HEK293 (cell line): ENCODE measurements at regions not wholly inside any gene's neighbourhood (a gene's known extent, or its start where the extent isn't known, plus 50 kb on each side); places are given as distances from the start of the nearest gene placed in this dataset.

ENCODE experiments used
- CTCF ChIA-PET: fragments of 350-600 bp; formaldehyde crosslinking; extraction: SDS; loops from one replicate; lab custom pipeline; 2021; ENCODE audit warnings: antibody characterized with exemption; lab: Yijun Ruan, JAX
- POLR2A ChIA-PET: fragments of 300-600 bp; formaldehyde crosslinking; extraction: SDS; loops from one replicate; lab custom pipeline; 2020; ENCODE audit warnings: antibody characterized with exemption, inconsistent platforms; lab: Yijun Ruan, JAX
- H3K27ac ChIP-seq: fragments of 200-500 bp; sonication (Bioruptor generic); 2 replicates; pipeline ENCODE4 v1.5.1; 2014; ENCODE audit warnings: low read depth, low read length, control low read depth, inconsistent platforms; ENCODE audit errors: extremely low read depth
- H3K36me3 ChIP-seq, 2 experiments: fragments of 200-500 bp in 1 of 2; sonication (Bioruptor generic) in 1 of 2; 1 replicate in 1 of 2; 2 replicates in 1 of 2; pipeline ENCODE4 v1.5.1; 2014 to 2017; ENCODE audit warnings: inconsistent platforms in 2 of 2, low read length in 2 of 2; ENCODE audit not compliant: control insufficient read depth in 2 of 2, insufficient read depth in 1 of 2
- H3K4me1 ChIP-seq: fragments of 200-500 bp; sonication (Bioruptor generic); 2 replicates; pipeline ENCODE4 v1.5.1; 2014; ENCODE audit warnings: mild to moderate bottlenecking, low read length, inconsistent platforms; ENCODE audit not compliant: control insufficient read depth, insufficient read depth
- H3K4me3 ChIP-seq: 2 replicates; pipeline ENCODE4 v1.5.1; 2011; ENCODE audit warnings: low read depth, mild to moderate bottlenecking, control low read depth, low read length, moderate library complexity
- H3K9me3 ChIP-seq: fragments of 200-500 bp; sonication (Bioruptor generic); 2 replicates; pipeline ENCODE4 v1.5.1; 2014; ENCODE audit warnings: low read depth, low read length, inconsistent platforms; ENCODE audit not compliant: control insufficient read depth, insufficient read depth
- BCL11B ChIP-seq: fragments of 450-650 bp; formaldehyde crosslinking; IDR thresholded peaks from 2 replicates; pipeline ENCODE4 v1.5.1; 2016; ENCODE audit warnings: low read depth, missing biosample characterization, missing genetic modification characterization
- HOXA7 ChIP-seq: sonication (generic); formaldehyde crosslinking; IDR thresholded peaks from 2 replicates; pipeline ENCODE4 v1.8.1; 2022; ENCODE audit warnings: missing genetic modification reagents, borderline replicate concordance
- ZBTB20 ChIP-seq: fragments of 450-650 bp; formaldehyde crosslinking; IDR thresholded peaks from 2 replicates; pipeline ENCODE4 v1.5.1; 2016; ENCODE audit warnings: missing biosample characterization, missing genetic modification characterization
- ZBTB48 ChIP-seq: fragments of 450-650 bp; formaldehyde crosslinking; IDR thresholded peaks from 2 replicates; pipeline ENCODE4 v1.5.1; 2016; ENCODE audit warnings: missing biosample characterization, missing genetic modification characterization
- ZBTB7A ChIP-seq: fragments of 450-650 bp; formaldehyde crosslinking; IDR thresholded peaks from 2 replicates; pipeline ENCODE4 v1.5.1; 2016; ENCODE audit warnings: low read depth, missing biosample characterization, missing genetic modification characterization
- ZNF112 ChIP-seq: fragments of 450-650 bp; formaldehyde crosslinking; IDR thresholded peaks from 2 replicates; pipeline ENCODE4 v1.5.0; 2017; ENCODE audit warnings: missing biosample characterization, missing genetic modification characterization
- ZNF202 ChIP-seq: fragments of 450-650 bp; formaldehyde crosslinking; IDR thresholded peaks from 2 replicates; pipeline ENCODE4 v1.5.1; 2016; ENCODE audit warnings: missing biosample characterization, missing genetic modification characterization, borderline replicate concordance
- ZNF211 ChIP-seq: fragments of 450-650 bp; formaldehyde crosslinking; IDR thresholded peaks from 2 replicates; pipeline ENCODE4 v1.5.1; 2016; ENCODE audit warnings: low read depth, missing biosample characterization, missing genetic modification characterization
- ZNF221 ChIP-seq: fragments of 450-650 bp; formaldehyde crosslinking; IDR thresholded peaks from 2 replicates; pipeline ENCODE4 v1.5.1; 2017; ENCODE audit warnings: missing biosample characterization, missing genetic modification characterization, borderline replicate concordance
- ZNF335 ChIP-seq: fragments of 450-650 bp; formaldehyde crosslinking; conservative IDR thresholded peaks from 2 replicates; pipeline ENCODE4 v1.5.1; 2016; ENCODE audit warnings: missing biosample characterization, missing genetic modification characterization
- ZNF473 ChIP-seq: fragments of 450-650 bp; formaldehyde crosslinking; IDR thresholded peaks from 2 replicates; pipeline ENCODE4 v1.5.1; 2017; ENCODE audit warnings: missing biosample characterization, missing genetic modification characterization
- ZNF777 ChIP-seq: fragments of 450-650 bp; formaldehyde crosslinking; IDR thresholded peaks from 2 replicates; pipeline ENCODE4 v1.5.1; 2017; ENCODE audit warnings: missing biosample characterization, missing genetic modification characterization, borderline replicate concordance
- TF ChIP-seq, protein P1 (sequence below): fragments of 450-650 bp; formaldehyde crosslinking; IDR thresholded peaks from 2 replicates; pipeline ENCODE4 v1.5.1; 2016; ENCODE audit warnings: missing biosample characterization, missing genetic modification characterization
- TF ChIP-seq, protein P2 (sequence below): fragments of 450-650 bp; formaldehyde crosslinking; IDR thresholded peaks from 2 replicates; pipeline ENCODE4 v1.5.0; 2017; ENCODE audit warnings: missing biosample characterization, missing genetic modification characterization, borderline replicate concordance
- TF ChIP-seq, protein P3 (sequence below): fragments of 450-650 bp; formaldehyde crosslinking; conservative IDR thresholded peaks from 2 replicates; pipeline ENCODE4 v1.5.1; 2016; ENCODE audit warnings: low read depth, missing biosample characterization, missing genetic modification characterization

DNA sequence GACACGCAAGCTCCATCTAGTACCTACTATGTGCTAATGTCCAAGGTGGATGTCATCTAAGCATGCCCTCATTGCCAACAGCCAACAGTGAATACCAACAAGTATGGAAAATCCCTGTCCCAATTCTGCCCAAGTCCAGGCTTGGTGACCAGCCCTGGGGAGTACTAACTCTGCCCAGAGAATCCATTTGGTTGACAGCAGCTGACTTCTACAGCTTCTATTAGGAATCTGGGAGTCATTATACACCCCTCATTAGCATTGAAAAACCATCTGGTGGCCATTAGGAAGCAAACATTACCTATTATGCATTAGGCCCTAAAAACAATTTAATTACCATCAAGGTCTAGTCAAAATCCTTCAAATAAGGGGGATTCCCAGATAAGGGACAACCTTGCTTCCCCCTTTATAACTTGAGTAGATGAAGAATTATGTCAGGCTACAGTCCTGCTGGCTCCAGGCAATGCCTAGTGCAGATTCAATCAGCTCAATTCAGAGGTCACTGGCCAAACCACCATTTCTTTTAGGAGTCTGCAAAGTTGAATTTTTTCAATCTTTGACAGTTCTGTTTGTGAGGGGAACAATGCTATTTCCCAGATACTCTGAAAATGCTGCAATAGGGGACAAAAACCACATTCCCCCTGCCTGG is 228.0 kb upstream of the LDB2 start:
- ChIA-PET CTCF (interaction anchor here (0.7 kb wide), 1 partner anchor 26 kb away, joined by 3 read pairs; no protein-coding TSS in a partner anchor), POLR2A (no interaction called here)
- Histone ChIP-seq H3K9me3 (no peaks in the 10 kb centered on the region), H3K4me1 (no peaks in the 10 kb centered on the region), H3K4me3 (no peak overlapping the region), H3K36me3 (no peaks in the 10 kb centered on the region), H3K27ac (no peak overlapping the region)
- TF ChIP-seq, protein P1, sequence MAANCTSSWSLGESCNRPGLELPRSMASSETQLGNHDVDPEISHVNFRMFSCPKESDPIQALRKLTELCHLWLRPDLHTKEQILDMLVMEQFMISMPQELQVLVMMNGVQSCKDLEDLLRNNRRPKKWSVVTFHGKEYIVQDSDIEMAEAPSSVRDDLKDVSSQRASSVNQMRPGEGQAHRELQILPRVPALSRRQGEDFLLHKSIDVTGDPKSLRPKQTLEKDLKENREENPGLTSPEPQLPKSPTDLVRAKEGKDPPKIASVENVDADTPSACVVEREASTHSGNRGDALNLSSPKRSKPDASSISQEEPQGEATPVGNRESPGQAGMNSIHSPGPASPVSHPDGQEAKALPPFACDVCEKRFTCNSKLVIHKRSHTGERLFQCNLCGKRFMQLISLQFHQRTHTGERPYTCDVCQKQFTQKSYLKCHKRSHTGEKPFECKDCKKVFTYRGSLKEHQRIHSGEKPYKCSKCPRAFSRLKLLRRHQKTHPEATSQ (tag by site-specific recombination): no peak
- TF ChIP-seq, protein P2, sequence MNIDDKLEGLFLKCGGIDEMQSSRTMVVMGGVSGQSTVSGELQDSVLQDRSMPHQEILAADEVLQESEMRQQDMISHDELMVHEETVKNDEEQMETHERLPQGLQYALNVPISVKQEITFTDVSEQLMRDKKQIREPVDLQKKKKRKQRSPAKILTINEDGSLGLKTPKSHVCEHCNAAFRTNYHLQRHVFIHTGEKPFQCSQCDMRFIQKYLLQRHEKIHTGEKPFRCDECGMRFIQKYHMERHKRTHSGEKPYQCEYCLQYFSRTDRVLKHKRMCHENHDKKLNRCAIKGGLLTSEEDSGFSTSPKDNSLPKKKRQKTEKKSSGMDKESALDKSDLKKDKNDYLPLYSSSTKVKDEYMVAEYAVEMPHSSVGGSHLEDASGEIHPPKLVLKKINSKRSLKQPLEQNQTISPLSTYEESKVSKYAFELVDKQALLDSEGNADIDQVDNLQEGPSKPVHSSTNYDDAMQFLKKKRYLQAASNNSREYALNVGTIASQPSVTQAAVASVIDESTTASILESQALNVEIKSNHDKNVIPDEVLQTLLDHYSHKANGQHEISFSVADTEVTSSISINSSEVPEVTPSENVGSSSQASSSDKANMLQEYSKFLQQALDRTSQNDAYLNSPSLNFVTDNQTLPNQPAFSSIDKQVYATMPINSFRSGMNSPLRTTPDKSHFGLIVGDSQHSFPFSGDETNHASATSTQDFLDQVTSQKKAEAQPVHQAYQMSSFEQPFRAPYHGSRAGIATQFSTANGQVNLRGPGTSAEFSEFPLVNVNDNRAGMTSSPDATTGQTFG (tag by site-specific recombination): no peak
- TF ChIP-seq, protein P3, sequence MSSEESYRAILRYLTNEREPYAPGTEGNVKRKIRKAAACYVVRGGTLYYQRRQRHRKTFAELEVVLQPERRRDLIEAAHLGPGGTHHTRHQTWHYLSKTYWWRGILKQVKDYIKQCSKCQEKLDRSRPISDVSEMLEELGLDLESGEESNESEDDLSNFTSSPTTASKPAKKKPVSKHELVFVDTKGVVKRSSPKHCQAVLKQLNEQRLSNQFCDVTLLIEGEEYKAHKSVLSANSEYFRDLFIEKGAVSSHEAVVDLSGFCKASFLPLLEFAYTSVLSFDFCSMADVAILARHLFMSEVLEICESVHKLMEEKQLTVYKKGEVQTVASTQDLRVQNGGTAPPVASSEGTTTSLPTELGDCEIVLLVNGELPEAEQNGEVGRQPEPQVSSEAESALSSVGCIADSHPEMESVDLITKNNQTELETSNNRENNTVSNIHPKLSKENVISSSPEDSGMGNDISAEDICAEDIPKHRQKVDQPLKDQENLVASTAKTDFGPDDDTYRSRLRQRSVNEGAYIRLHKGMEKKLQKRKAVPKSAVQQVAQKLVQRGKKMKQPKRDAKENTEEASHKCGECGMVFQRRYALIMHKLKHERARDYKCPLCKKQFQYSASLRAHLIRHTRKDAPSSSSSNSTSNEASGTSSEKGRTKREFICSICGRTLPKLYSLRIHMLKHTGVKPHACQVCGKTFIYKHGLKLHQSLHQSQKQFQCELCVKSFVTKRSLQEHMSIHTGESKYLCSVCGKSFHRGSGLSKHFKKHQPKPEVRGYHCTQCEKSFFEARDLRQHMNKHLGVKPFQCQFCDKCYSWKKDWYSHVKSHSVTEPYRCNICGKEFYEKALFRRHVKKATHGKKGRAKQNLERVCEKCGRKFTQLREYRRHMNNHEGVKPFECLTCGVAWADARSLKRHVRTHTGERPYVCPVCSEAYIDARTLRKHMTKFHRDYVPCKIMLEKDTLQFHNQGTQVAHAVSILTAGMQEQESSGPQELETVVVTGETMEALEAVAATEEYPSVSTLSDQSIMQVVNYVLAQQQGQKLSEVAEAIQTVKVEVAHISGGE: no peak
- TF ChIP-seq BCL11B (no peak), ZNF112 (tag by site-specific recombination) (no peak)

DNA sequence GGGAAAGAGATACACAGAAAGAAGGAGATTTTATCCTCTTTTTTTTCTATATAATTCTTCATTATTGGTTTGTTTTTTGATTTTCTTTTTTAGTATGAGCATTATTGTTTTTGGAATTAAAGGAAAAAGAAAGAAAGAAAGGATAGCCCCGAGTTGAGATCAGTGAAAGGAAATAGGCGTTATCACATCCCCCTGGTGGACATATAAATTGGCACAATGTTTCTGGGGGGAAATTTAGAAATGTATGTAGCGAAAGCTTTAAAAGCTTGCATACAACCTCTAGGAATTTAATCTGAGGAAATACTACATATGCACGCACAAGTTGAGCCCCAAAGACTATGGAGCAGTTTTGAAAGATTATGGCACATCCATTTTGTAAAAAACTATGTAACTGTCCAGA is 226.3 kb upstream of the LDB2 start:
- Histone ChIP-seq H3K9me3 (no peaks in the 10 kb centered on the region), H3K4me3 (no peak overlapping the region), H3K36me3 (no peaks in the 10 kb centered on the region), H3K27ac (no peak overlapping the region), H3K4me1 (no peaks in the 10 kb centered on the region)
- ChIA-PET POLR2A (no interaction called here), CTCF (no interaction called here)
- TF ChIP-seq, protein P2 (tag by site-specific recombination): no peak
- TF ChIP-seq ZNF221 (tag by site-specific recombination): no peak
- TF ChIP-seq HOXA7 (CRISPR knock-in tag): no peak
- TF ChIP-seq ZBTB20 (tag by site-specific recombination): no peak
- TF ChIP-seq ZNF473: no peak
- TF ChIP-seq ZNF202: no peak
- no peak for TF ChIP-seq ZBTB7A
- TF ChIP-seq ZNF211 (tag by site-specific recombination): no peak
- TF ChIP-seq ZNF777 (tag by site-specific recombination): no peak
- TF ChIP-seq ZNF335: no peak
- TF ChIP-seq ZBTB48 (tag by site-specific recombination): no peak
